HUES48 (cell line): ENCODE measurements at regions not wholly inside any gene's neighbourhood (a gene's known extent, or its start where the extent isn't known, plus 50 kb on each side); places are given as distances from the start of the nearest gene placed in this dataset.

Experiments used
- H3K27ac ChIP-seq: one replicate; pipeline ENCODE4 v1.7.0; 2013; ENCODE audit warnings: low read depth, low read length, inconsistent platforms
- H3K27me3 ChIP-seq: 2 replicates; pipeline ENCODE4 v1.6.1; 2013; ENCODE audit warnings: mild to moderate bottlenecking, low read length; ENCODE audit not compliant: control insufficient read depth, insufficient read depth
- H3K36me3 ChIP-seq: 2 replicates; pipeline ENCODE4 v1.6.1; 2013; ENCODE audit warnings: low read length; ENCODE audit not compliant: control insufficient read depth, insufficient read depth
- H3K4me1 ChIP-seq: 2 replicates; pipeline ENCODE4 v1.6.1; 2013; ENCODE audit warnings: mild to moderate bottlenecking, low read length; ENCODE audit not compliant: control insufficient read depth, insufficient read depth
- H3K4me3 ChIP-seq: 2 replicates; pipeline ENCODE4 v1.5.1; 2013; ENCODE audit warnings: mild to moderate bottlenecking, low read depth, low read length
- H3K9ac ChIP-seq: 2 replicates; pipeline ENCODE4 v1.6.1; 2013; ENCODE audit warnings: mild to moderate bottlenecking, low read depth, low read length, moderate library complexity
- H3K9me3 ChIP-seq: 2 replicates; pipeline ENCODE4 v1.6.1; 2013; ENCODE audit warnings: low read length; ENCODE audit not compliant: control insufficient read depth, insufficient read depth

- H3K4me1 ChIP-seq: peaks cover 45% of the 10 kb centered on the region
- no peaks in the 10 kb centered on the region for H3K36me3 ChIP-seq
- H3K27ac ChIP-seq: peak overlapping the region; percentile 88
- peak overlapping the region; percentile 35 for H3K4me3 ChIP-seq
- H3K27me3 ChIP-seq: no peaks in the 10 kb centered on the region
- H3K9me3 ChIP-seq: no peaks in the 10 kb centered on the region
- peak overlapping the region; percentile 4; the same call in 1 of the 2 replicates for H3K9ac ChIP-seq
Measured at GRCh38 chr3:116848248-116848829, 138.8 kb downstream of the TUSC7 start.

GRCh38 chr3:116849261-116849688 lies 139.7 kb downstream of the TUSC7 start:
- Histone ChIP-seq H3K4me3 (peak overlapping the region; percentile 7; the same call in 1 of the 2 replicates), H3K36me3 (no peaks in the 10 kb centered on the region), H3K4me1 (peaks cover 48% of the 10 kb centered on the region), H3K9ac (no peak overlapping the region), H3K27ac (peak overlapping the region; percentile 88), H3K27me3 (no peaks in the 10 kb centered on the region), H3K9me3 (no peaks in the 10 kb centered on the region)

- Histone ChIP-seq H3K9ac (no peak overlapping the region), H3K9me3 (no peaks in the 10 kb centered on the region), H3K27me3 (no peaks in the 10 kb centered on the region), H3K27ac (no peak overlapping the region), H3K36me3 (no peaks in the 10 kb centered on the region), H3K4me1 (peaks cover 40% of the 10 kb centered on the region), H3K4me3 (no peak overlapping the region)
Measured at GRCh38 chr3:116852803-116853202, 143.2 kb downstream of the TUSC7 start.

- H3K4me3 ChIP-seq: no peak overlapping the region
Measured at GRCh38 chr3:116863270-116863770, 153.7 kb downstream of the TUSC7 start.

GRCh38 chr3:116863822-116864589 lies 154.4 kb downstream of the TUSC7 start:
- peak overlapping the region; percentile 62 for H3K9ac ChIP-seq
- peaks cover 38% of the 10 kb centered on the region for H3K4me1 ChIP-seq
- no peaks in the 10 kb centered on the region for H3K27me3 ChIP-seq
- peak overlapping the region; percentile 52 for H3K27ac ChIP-seq
- H3K9me3 ChIP-seq: no peaks in the 10 kb centered on the region
- H3K36me3 ChIP-seq: no peaks in the 10 kb centered on the region
- H3K4me3 ChIP-seq: peak overlapping the region; percentile 70

More at GRCh38 chr3:116863270-116863770, 153.7 kb downstream of the TUSC7 start:
- no peaks in the 10 kb centered on the region for H3K27me3 ChIP-seq
- no peak overlapping the region for H3K27ac ChIP-seq
- H3K9ac ChIP-seq: no peak overlapping the region
- no peaks in the 10 kb centered on the region for H3K9me3 ChIP-seq
- H3K36me3 ChIP-seq: no peaks in the 10 kb centered on the region
- peaks cover 38% of the 10 kb centered on the region for H3K4me1 ChIP-seq

GRCh38 chr3:116864590-116864927 lies 155.0 kb downstream of the TUSC7 start:
- no peaks in the 10 kb centered on the region for H3K36me3 ChIP-seq
- H3K4me1 ChIP-seq: peaks cover 38% of the 10 kb centered on the region
- H3K27me3 ChIP-seq: no peaks in the 10 kb centered on the region
- peak overlapping the region; percentile 52 for H3K27ac ChIP-seq
- H3K9me3 ChIP-seq: no peaks in the 10 kb centered on the region
- H3K9ac ChIP-seq: no peak overlapping the region; the same call in 1 of the 2 replicates
- peak overlapping the region; percentile 70 for H3K4me3 ChIP-seq

GRCh38 chr3:116870379-116870778 lies 160.8 kb downstream of the TUSC7 start:
- H3K9me3 ChIP-seq: no peaks in the 10 kb centered on the region
- no peak overlapping the region for H3K9ac ChIP-seq
- no peak overlapping the region for H3K27ac ChIP-seq

GRCh38 chr3:116871905-116872304 lies 162.3 kb downstream of the TUSC7 start:
- Histone ChIP-seq H3K36me3 (no peaks in the 10 kb centered on the region), H3K9ac (no peak overlapping the region), H3K4me3 (no peak overlapping the region)

More at GRCh38 chr3:116870379-116870778, 160.8 kb downstream of the TUSC7 start:
- no peaks in the 10 kb centered on the region for H3K27me3 ChIP-seq
- no peak overlapping the region for H3K4me3 ChIP-seq
- H3K4me1 ChIP-seq: no peaks in the 10 kb centered on the region
- H3K36me3 ChIP-seq: no peaks in the 10 kb centered on the region

GRCh38 chr3:116872688-116873087 lies 163.1 kb downstream of the TUSC7 start:
- Histone ChIP-seq H3K27me3 (no peaks in the 10 kb centered on the region), H3K4me1 (no peaks in the 10 kb centered on the region), H3K9ac (no peak overlapping the region), H3K36me3 (no peaks in the 10 kb centered on the region), H3K27ac (no peak overlapping the region), H3K9me3 (no peaks in the 10 kb centered on the region), H3K4me3 (no peak overlapping the region)

More at GRCh38 chr3:116871905-116872304, 162.3 kb downstream of the TUSC7 start:
- Histone ChIP-seq H3K27me3 (no peaks in the 10 kb centered on the region), H3K9me3 (no peaks in the 10 kb centered on the region), H3K27ac (no peak overlapping the region), H3K4me1 (no peaks in the 10 kb centered on the region)

- Histone ChIP-seq H3K9ac (no peak overlapping the region), H3K4me1 (no peaks in the 10 kb centered on the region), H3K9me3 (peaks cover 2% of the 10 kb centered on the region; the same call in 1 of the 2 replicates), H3K27ac (no peak overlapping the region), H3K27me3 (no peaks in the 10 kb centered on the region), H3K36me3 (no peaks in the 10 kb centered on the region), H3K4me3 (no peak overlapping the region)
Measured at GRCh38 chr3:116873142-116873541, 163.6 kb downstream of the TUSC7 start.

- Histone ChIP-seq H3K36me3 (no peaks in the 10 kb centered on the region), H3K4me3 (no peak overlapping the region), H3K4me1 (no peaks in the 10 kb centered on the region)
Measured at GRCh38 chr3:116877968-116878367, 168.4 kb downstream of the TUSC7 start.

More at GRCh38 chr3:116877968-116878367, 168.4 kb downstream of the TUSC7 start:
- Histone ChIP-seq H3K27ac (no peak overlapping the region), H3K9me3 (peaks cover 2% of the 10 kb centered on the region; the same call in 1 of the 2 replicates), H3K27me3 (no peaks in the 10 kb centered on the region), H3K9ac (no peak overlapping the region)
